GM12872 (cell line): ENCODE measurements at regions not wholly inside any gene's neighbourhood (a gene's known extent, or its start where the extent isn't known, plus 50 kb on each side); places are given as distances from the start of the nearest gene placed in this dataset.

Source experiments
- TF ChIP-seq, protein P1 (sequence below): IDR thresholded peaks from 3 replicates; pipeline ENCODE4 v1.5.1; 2011; ENCODE audit warnings: low read depth, mild to moderate bottlenecking, low read length, moderate library complexity; ENCODE audit not compliant: insufficient read depth

DNA sequence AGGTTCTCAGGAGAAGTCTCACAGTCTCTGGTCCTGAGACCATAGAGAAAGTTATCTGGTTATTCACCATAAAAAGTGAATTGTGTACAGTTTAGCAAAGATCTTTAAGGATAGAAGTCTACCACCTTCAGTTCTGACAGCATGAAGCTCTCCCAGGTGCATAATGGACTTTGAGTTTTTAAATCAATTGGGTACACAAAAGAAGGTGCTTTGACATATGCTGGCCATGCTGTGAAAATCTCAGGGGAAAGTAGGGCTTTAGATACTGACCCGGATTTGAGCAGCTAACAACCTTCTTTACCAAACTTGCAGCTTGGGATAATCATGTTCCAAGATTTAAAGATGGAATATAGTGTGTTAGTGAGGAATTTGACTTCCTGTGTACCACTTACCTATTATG is 264.2 kb downstream of the ZSWIM6 start:
- TF ChIP-seq, protein P1, sequence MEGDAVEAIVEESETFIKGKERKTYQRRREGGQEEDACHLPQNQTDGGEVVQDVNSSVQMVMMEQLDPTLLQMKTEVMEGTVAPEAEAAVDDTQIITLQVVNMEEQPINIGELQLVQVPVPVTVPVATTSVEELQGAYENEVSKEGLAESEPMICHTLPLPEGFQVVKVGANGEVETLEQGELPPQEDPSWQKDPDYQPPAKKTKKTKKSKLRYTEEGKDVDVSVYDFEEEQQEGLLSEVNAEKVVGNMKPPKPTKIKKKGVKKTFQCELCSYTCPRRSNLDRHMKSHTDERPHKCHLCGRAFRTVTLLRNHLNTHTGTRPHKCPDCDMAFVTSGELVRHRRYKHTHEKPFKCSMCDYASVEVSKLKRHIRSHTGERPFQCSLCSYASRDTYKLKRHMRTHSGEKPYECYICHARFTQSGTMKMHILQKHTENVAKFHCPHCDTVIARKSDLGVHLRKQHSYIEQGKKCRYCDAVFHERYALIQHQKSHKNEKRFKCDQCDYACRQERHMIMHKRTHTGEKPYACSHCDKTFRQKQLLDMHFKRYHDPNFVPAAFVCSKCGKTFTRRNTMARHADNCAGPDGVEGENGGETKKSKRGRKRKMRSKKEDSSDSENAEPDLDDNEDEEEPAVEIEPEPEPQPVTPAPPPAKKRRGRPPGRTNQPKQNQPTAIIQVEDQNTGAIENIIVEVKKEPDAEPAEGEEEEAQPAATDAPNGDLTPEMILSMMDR = no peak

DNA sequence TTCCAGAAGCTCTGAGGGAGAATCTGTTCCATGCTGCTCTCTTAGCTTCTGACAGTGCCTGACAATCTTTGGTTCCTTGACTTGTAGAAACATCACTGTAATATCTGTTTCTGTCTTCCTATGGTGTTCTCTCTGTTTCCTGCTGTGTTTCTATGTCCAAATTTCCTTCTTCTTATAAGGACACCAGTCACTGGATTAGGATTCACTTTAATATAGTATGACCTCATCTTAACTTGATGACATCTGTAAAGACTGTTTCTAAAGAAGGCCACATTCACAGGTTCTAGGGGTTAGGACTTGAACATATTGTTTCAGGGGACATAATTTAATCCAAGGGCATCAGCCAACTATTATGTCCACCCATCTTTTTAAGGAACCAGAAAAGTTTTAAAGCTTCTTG is 265.6 kb downstream of the ZSWIM6 start:
- TF ChIP-seq, protein P1 = no peak

GRCh38 chr5:61598126-61598525 is 266.1 kb downstream of the ZSWIM6 start:
- TF ChIP-seq, protein P1 = no peak

- TF ChIP-seq, protein P1 = no peak
Observed at GRCh38 chr5:61599370-61600122, 267.5 kb downstream of the ZSWIM6 start.

DNA sequence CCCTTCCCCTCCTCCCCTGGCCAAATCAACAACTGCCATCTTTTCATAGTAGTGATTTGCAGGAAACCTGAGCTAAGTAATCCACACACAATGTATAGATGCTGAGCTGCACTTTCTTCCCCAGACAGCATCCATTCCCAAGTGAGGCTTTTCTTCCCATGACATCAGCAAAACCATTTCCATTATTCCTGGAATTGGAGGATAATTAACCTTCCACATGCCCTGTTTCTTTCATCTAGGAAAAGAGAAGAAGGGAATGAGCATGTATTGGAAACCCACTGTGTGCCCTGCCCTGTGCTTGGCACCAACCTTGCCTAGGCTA is 268.0 kb downstream of the ZSWIM6 start:
- TF ChIP-seq, protein P1 = no peak

GRCh38 chr5:61600945-61601511 is 269.0 kb downstream of the ZSWIM6 start:
- TF ChIP-seq, protein P1 = no peak

- TF ChIP-seq, protein P1 = no peak
Observed at GRCh38 chr5:61603211-61603908, 271.3 kb downstream of the ZSWIM6 start.
